ENCODE measurements at regions not wholly inside any gene's neighbourhood (a gene's known extent, or its start where the extent isn't known, plus 50 kb on each side); places are given as distances from the start of the nearest gene placed in this dataset.
"Not testable (repeated sequence)": the region's sequence is repeated elsewhere in the genome, so short reads cannot be mapped to it uniquely, and the experiment has no call there.

- no peak overlapping the region for H3K27ac ChIP-seq (ENCODE audit: low read depth, low read length)
- H3K36me3 ChIP-seq (ENCODE audit: low read length), result no peaks in the 10 kb centered on the region
- H3K4me3 ChIP-seq (ENCODE audit: insufficient read depth, low read length, poor library complexity, severe bottlenecking), result no peak overlapping the region
- no peak overlapping the region for H3K9ac ChIP-seq (ENCODE audit: low read length)
- H2AFZ ChIP-seq (ENCODE audit: low read depth, low read length, severe bottlenecking), result no peak overlapping the region
- TF ChIP-seq CTCF (IDR thresholded peaks at IDR 0.05; ENCODE audit: insufficient read depth, low read length, poor library complexity, severe bottlenecking) (no peak), EZH2phosphoT487 (conservative IDR thresholded peaks at IDR 0.05; ENCODE audit: low read length) (no peak)
- no peaks in the 10 kb centered on the region for H3K9me3 ChIP-seq (ENCODE audit: insufficient read depth, low read length)
- no peaks in the 10 kb centered on the region for H3K9me2 ChIP-seq (replicated peaks; ENCODE audit: insufficient read depth, low read length)
- no peaks in the 10 kb centered on the region for H3K27me3 ChIP-seq (ENCODE audit: low read length)
- no peaks in the 10 kb centered on the region for H3F3A ChIP-seq (ENCODE audit: insufficient read depth)
- no peaks in the 10 kb centered on the region for H4K20me1 ChIP-seq (ENCODE audit: low read depth, low read length)
- H3K79me2 ChIP-seq (ENCODE audit: insufficient read depth, low read length), result no peaks in the 10 kb centered on the region
- H3K4me2 ChIP-seq (ENCODE audit: low read depth, low read length, poor library complexity, severe bottlenecking), result no peak overlapping the region
Observed at GRCh38 chr7:51823437-51823836, 506.8 kb upstream of the COBL start.

DNA sequence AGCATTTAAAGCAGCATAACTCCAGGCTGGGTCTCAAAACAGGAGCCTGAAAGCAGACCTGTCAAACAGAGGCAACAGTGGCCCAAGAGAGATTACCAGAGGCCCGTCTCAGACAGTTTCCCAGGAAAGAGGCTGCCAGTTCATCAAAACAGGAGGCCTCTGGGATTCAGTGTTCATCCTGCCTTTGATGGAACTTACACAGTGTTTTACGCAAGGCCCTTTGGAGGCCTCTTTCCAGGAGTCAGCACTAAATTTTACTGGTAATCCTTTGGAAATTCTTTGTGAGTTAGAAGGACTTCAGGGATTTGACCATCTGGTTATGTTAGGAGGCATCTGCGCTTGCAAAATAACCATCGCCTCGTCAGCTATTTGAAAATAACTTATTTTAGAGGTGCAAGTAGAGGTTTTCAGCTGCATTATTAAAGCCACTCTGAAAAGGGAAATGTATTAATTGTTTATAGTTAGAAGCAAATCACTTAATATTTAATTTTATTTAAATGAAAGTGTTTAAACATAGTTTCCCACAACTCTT is 501.2 kb upstream of the COBL start:
- Histone ChIP-seq H3F3A (ENCODE audit: insufficient read depth) (no peaks in the 10 kb centered on the region), H3K9ac (ENCODE audit: low read length) (no peak overlapping the region), H3K27me3 (ENCODE audit: low read length) (no peaks in the 10 kb centered on the region), H3K79me2 (ENCODE audit: insufficient read depth, low read length) (no peaks in the 10 kb centered on the region), H3K9me2 (replicated peaks; ENCODE audit: insufficient read depth, low read length) (no peaks in the 10 kb centered on the region), H2AFZ (ENCODE audit: low read depth, low read length, severe bottlenecking) (no peak overlapping the region), H3K9me3 (ENCODE audit: insufficient read depth, low read length) (no peaks in the 10 kb centered on the region), H3K36me3 (ENCODE audit: low read length) (no peaks in the 10 kb centered on the region), H4K20me1 (ENCODE audit: low read depth, low read length) (no peaks in the 10 kb centered on the region), H3K4me2 (ENCODE audit: low read depth, low read length, poor library complexity, severe bottlenecking) (no peak overlapping the region), H3K27ac (ENCODE audit: low read depth, low read length) (no peak overlapping the region), H3K4me3 (ENCODE audit: insufficient read depth, low read length, poor library complexity, severe bottlenecking) (no peak overlapping the region)
- TF ChIP-seq EZH2phosphoT487 (conservative IDR thresholded peaks at IDR 0.05; ENCODE audit: low read length), result no peak
- TF ChIP-seq CTCF (IDR thresholded peaks at IDR 0.05; ENCODE audit: insufficient read depth, low read length, poor library complexity, severe bottlenecking), result no peak

DNA sequence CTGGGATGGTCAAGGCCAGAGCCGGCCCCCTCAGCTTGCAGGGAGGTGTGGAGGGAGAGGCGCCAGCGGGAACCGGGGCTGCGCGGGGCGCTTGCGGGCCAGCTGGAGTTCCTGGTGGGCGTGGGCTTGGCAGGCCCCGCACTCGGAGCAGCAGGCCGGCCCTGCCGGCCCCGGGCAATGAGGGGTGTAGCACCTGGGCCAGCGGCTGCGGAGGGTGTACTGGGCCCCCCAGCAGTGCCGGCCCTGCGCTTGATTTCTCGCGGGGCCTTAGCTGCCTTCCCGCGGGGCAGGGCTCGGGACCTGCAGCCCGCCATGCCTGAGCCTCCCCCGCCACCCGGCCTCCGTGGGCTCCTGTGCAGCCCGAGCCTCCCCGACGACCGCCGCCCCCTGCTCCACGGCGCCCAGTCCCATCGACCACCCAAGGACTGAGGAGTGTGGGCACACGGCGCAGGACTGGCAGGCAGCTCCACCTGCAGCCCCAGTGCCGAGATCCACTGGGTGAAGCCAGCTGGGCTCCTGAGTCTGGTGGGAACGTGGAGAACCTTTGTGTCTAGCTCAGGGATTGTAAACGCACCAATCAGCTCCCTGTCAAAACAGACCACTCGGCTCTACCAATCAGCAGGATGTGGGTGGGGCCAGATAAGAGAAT is 489.3 kb upstream of the COBL start:
- H3K79me2 ChIP-seq (ENCODE audit: insufficient read depth, low read length); H3K4me3 ChIP-seq (ENCODE audit: insufficient read depth, low read length, poor library complexity, severe bottlenecking); H3K9me2 ChIP-seq (replicated peaks; ENCODE audit: insufficient read depth, low read length); H3K9me3 ChIP-seq (ENCODE audit: insufficient read depth, low read length); H3K36me3 ChIP-seq (ENCODE audit: low read length); H3F3A ChIP-seq (ENCODE audit: insufficient read depth); H3K9ac ChIP-seq (ENCODE audit: low read length); H2AFZ ChIP-seq (ENCODE audit: low read depth, low read length, severe bottlenecking); H3K27me3 ChIP-seq (ENCODE audit: low read length); H3K4me2 ChIP-seq (ENCODE audit: low read depth, low read length, poor library complexity, severe bottlenecking); H3K27ac ChIP-seq (ENCODE audit: low read depth, low read length); H4K20me1 ChIP-seq (ENCODE audit: low read depth, low read length): not testable (repeated sequence)

- Histone ChIP-seq H3K9me2 (replicated peaks; ENCODE audit: insufficient read depth, low read length) (no peaks in the 10 kb centered on the region), H3K36me3 (ENCODE audit: low read length) (no peaks in the 10 kb centered on the region), H3F3A (ENCODE audit: insufficient read depth) (no peaks in the 10 kb centered on the region), H3K9ac (ENCODE audit: low read length) (no peak overlapping the region), H3K4me3 (ENCODE audit: insufficient read depth, low read length, poor library complexity, severe bottlenecking) (no peak overlapping the region), H3K27ac (ENCODE audit: low read depth, low read length) (no peak overlapping the region), H3K79me2 (ENCODE audit: insufficient read depth, low read length) (no peaks in the 10 kb centered on the region), H4K20me1 (ENCODE audit: low read depth, low read length) (no peaks in the 10 kb centered on the region), H3K27me3 (ENCODE audit: low read length) (no peaks in the 10 kb centered on the region), H3K9me3 (ENCODE audit: insufficient read depth, low read length) (no peaks in the 10 kb centered on the region), H3K4me2 (ENCODE audit: low read depth, low read length, poor library complexity, severe bottlenecking) (no peak overlapping the region), H2AFZ (ENCODE audit: low read depth, low read length, severe bottlenecking) (no peak overlapping the region)
- TF ChIP-seq CTCF (IDR thresholded peaks at IDR 0.05; ENCODE audit: insufficient read depth, low read length, poor library complexity, severe bottlenecking) (no peak), EZH2phosphoT487 (conservative IDR thresholded peaks at IDR 0.05; ENCODE audit: low read length) (no peak)
Observed at GRCh38 chr7:51802718-51803117, 486.1 kb upstream of the COBL start.
